ENCODE measurements at regions not wholly inside any gene's neighbourhood (a gene's known extent, or its start where the extent isn't known, plus 50 kb on each side); places are given as distances from the start of the nearest gene placed in this dataset.
"Not testable (repeated sequence)": the region's sequence is repeated elsewhere in the genome, so short reads cannot be mapped to it uniquely, and the experiment has no call there.

DNA sequence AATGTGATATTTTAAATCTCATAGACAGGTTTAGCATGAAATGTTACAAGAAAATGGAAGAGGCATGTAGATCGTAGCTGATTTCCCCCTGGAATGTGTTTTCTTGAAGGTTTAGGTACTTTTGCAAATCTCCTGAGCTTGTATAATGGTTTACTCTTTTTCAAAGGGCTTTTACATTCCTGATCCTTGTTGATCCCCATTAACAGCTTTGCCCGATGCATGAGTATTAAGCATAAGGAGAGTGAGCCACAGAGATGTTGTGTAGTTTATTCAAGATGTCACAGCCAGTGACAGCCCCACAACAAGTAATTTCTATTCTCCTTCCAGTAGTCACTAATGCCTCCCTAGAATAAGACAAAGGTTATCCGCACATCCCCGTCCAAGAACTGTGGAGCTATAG lies 103.7 kb downstream of the SKIDA1 start:
- no peak for DNase-seq
- H3K27ac ChIP-seq, result no peak overlapping the region
- peaks cover 2% of the 10 kb centered on the region for H3K9me3 ChIP-seq
- no peaks in the 10 kb centered on the region for H3K27me3 ChIP-seq (ENCODE audit: low read depth)
- TF ChIP-seq, protein P1, sequence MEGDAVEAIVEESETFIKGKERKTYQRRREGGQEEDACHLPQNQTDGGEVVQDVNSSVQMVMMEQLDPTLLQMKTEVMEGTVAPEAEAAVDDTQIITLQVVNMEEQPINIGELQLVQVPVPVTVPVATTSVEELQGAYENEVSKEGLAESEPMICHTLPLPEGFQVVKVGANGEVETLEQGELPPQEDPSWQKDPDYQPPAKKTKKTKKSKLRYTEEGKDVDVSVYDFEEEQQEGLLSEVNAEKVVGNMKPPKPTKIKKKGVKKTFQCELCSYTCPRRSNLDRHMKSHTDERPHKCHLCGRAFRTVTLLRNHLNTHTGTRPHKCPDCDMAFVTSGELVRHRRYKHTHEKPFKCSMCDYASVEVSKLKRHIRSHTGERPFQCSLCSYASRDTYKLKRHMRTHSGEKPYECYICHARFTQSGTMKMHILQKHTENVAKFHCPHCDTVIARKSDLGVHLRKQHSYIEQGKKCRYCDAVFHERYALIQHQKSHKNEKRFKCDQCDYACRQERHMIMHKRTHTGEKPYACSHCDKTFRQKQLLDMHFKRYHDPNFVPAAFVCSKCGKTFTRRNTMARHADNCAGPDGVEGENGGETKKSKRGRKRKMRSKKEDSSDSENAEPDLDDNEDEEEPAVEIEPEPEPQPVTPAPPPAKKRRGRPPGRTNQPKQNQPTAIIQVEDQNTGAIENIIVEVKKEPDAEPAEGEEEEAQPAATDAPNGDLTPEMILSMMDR (IDR thresholded peaks at IDR 0.05), result no peak
- no peaks in the 10 kb centered on the region for H3K36me3 ChIP-seq
- no peak overlapping the region for H3K4me3 ChIP-seq
- H3K4me1 ChIP-seq, result no peaks in the 10 kb centered on the region
- intact Hi-C loops (cut with DNase I), result no loop called here
- ATAC-seq, result no peak

DNA sequence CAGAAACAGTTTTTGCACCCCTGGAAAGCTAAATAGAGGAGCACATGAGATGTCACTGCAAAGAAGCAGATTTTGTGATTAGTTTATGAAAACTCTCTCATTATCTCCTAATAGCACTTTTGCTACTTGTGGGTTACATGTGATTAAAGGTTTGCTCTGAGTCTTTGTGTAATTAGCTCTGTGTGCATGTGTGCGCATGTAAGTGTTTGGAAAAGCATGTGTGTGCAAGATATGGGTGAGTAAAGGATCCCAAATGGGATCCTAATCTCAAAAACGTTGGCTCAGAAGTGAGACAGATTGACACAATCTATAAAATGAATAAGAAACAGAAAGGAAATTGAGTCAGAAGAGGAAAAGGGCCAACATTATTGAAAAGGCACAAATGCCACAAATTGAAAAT lies 104.5 kb downstream of the SKIDA1 start:
- no peaks in the 10 kb centered on the region for H3K36me3 ChIP-seq
- intact Hi-C loops (cut with DNase I), result no loop called here
- no peaks in the 10 kb centered on the region for H3K27me3 ChIP-seq (ENCODE audit: low read depth)
- no peaks in the 10 kb centered on the region for H3K4me1 ChIP-seq
- no peak for ATAC-seq
- DNase-seq, result no peak
- no peak overlapping the region for H3K27ac ChIP-seq
- TF ChIP-seq, protein P1 (IDR thresholded peaks at IDR 0.05), result no peak
- no peaks in the 10 kb centered on the region for H3K9me3 ChIP-seq
- H3K4me3 ChIP-seq, result no peak overlapping the region

DNA sequence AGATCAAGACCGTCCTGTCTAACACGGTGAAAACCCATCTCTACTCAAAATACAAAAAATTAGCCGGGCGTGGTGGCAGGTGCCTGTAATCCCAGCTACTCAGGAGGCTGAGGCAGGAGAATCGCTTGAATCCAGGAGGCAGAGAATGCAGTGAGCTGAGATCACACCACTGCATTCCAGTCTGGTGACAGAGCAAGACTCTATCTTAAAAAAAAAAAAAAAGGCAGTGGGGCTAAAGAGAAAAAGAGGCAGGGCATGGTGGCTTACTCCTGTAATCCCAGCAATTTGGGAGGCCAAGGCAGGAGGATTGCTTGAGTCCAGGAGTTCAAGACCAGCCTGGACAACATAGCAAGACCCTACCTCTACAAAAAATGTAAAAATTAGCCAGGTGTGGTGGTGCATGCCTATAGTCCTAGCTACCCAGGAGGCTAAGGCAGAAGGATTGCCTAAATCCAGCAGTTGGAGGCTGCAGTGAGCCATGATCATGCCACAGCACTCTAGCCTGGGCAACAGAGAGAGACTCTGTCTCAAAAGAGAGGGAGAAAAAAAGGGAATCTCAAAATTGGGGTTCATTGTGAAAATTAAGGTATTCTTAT lies 106.4 kb downstream of the SKIDA1 start:
- DNase-seq; H3K9me3 ChIP-seq; H3K4me3 ChIP-seq; intact Hi-C loops (cut with DNase I); H3K27ac ChIP-seq; ATAC-seq; H3K4me1 ChIP-seq; H3K36me3 ChIP-seq; H3K27me3 ChIP-seq (ENCODE audit: low read depth): not testable (repeated sequence)

DNA sequence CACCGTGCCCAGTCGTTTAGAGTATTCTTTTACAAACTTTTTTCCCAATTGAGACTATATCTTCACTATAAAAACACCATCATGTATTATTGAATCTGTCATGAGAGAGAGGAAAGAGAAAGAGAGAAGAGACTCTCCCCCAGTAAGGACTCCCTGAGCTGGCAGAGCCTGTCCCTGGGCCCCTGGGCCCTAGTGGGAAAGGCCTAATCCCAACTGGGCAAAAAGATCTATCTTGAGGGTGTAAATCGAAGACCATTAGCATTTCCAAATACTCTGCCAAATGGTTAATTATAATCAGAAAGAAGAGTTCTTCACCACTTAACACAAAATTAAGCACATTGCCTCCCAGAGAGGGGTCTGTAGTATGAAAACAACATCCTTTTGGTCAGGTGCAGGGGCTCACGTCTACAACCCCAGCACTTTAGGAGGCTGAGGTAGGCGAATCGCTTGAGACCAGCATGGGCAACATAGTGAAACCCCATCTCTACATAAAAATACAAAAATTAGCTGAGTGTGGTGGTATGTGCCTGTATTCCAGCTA lies 108.2 kb downstream of the SKIDA1 start:
- no peaks in the 10 kb centered on the region for H3K36me3 ChIP-seq
- no peaks in the 10 kb centered on the region for H3K9me3 ChIP-seq
- no peaks in the 10 kb centered on the region for H3K4me1 ChIP-seq
- H3K4me3 ChIP-seq, result no peak overlapping the region
- intact Hi-C loops (cut with DNase I), result no loop called here
- H3K27me3 ChIP-seq (ENCODE audit: low read depth), result no peaks in the 10 kb centered on the region
- TF ChIP-seq, protein P1 (IDR thresholded peaks at IDR 0.05), result no peak
- no peak for DNase-seq
- no peak for ATAC-seq
- H3K27ac ChIP-seq, result no peak overlapping the region

DNA sequence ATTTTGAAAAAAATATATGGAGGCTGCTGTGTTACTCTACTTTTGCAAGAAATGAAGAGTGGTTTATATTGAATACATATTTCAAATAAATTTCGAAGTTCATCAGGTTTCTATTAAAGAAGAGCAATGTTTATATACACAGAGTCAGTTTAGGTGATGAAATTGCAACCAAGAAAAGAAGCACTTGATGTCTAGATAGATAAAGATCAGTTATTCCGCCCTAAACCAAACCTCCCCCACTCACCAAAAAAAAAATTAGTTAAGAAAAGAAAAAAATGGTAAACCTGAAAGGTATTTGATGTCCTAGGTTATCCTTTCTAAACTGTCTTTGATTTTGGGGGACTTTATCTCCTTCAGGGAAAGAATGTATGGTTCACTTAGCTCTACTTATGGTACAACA lies 111.8 kb downstream of the SKIDA1 start:
- Histone ChIP-seq H3K27ac (no peak overlapping the region), H3K4me3 (no peak overlapping the region), H3K4me1 (no peaks in the 10 kb centered on the region), H3K27me3 (ENCODE audit: low read depth) (no peaks in the 10 kb centered on the region), H3K9me3 (no peaks in the 10 kb centered on the region), H3K36me3 (no peaks in the 10 kb centered on the region)
- intact Hi-C loops (cut with DNase I), result no loop called here
- ATAC-seq (no peak), DNase-seq (no peak)
- TF ChIP-seq, protein P1 (IDR thresholded peaks at IDR 0.05), result no peak

DNA sequence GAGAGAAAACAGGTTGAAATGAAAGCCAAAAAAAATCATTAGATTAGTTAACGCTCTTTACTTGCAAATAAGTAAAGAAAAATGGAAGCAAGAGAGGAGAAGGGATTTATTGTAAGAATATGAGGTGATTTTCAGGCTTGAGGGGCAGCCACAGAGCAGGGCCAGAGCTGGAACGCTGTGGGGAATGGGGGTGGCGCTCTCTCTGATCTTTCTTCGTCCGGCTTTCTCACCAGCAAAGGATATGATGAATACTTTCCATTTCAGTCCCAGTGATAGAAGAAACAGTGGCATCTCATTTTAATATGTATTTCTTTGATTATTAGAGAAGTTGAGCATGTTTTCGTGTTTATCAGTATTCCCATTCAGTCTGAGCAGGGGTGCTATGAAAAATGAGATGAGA lies 112.2 kb downstream of the SKIDA1 start:
- Histone ChIP-seq H3K4me1 (no peaks in the 10 kb centered on the region), H3K36me3 (no peaks in the 10 kb centered on the region), H3K27me3 (ENCODE audit: low read depth) (no peaks in the 10 kb centered on the region), H3K4me3 (no peak overlapping the region), H3K27ac (no peak overlapping the region), H3K9me3 (no peaks in the 10 kb centered on the region)
- ATAC-seq (no peak), DNase-seq (no peak)
- intact Hi-C loops (cut with DNase I), result no loop called here
- TF ChIP-seq, protein P1 (IDR thresholded peaks at IDR 0.05), result no peak

Data from lower lobe of right lung (tissue), 2 donors.